ENCODE measurements at regions not wholly inside any gene's neighbourhood (a gene's known extent, or its start where the extent isn't known, plus 50 kb on each side); places are given as distances from the start of the nearest gene placed in this dataset.
"Not testable (repeated sequence)": the region's sequence is repeated elsewhere in the genome, so short reads cannot be mapped to it uniquely, and the experiment has no call there.

- TF ChIP-seq, protein P1, sequence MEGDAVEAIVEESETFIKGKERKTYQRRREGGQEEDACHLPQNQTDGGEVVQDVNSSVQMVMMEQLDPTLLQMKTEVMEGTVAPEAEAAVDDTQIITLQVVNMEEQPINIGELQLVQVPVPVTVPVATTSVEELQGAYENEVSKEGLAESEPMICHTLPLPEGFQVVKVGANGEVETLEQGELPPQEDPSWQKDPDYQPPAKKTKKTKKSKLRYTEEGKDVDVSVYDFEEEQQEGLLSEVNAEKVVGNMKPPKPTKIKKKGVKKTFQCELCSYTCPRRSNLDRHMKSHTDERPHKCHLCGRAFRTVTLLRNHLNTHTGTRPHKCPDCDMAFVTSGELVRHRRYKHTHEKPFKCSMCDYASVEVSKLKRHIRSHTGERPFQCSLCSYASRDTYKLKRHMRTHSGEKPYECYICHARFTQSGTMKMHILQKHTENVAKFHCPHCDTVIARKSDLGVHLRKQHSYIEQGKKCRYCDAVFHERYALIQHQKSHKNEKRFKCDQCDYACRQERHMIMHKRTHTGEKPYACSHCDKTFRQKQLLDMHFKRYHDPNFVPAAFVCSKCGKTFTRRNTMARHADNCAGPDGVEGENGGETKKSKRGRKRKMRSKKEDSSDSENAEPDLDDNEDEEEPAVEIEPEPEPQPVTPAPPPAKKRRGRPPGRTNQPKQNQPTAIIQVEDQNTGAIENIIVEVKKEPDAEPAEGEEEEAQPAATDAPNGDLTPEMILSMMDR (conservative IDR thresholded peaks at IDR 0.05; ENCODE audit: low read depth, low read length): no peak
- peak; percentile 26 for DNase-seq (ENCODE audit: low read depth)
- H3K4me3 ChIP-seq (ENCODE audit: low read depth, low read length): no peak overlapping the region
Observed at GRCh38 chr12:58009405-58010195, 68.2 kb downstream of the ATP23 start.

GRCh38 chr12:58011676-58012075, 70.3 kb downstream of the ATP23 start:
- no peak for DNase-seq (ENCODE audit: low read depth)
- H3K4me3 ChIP-seq (ENCODE audit: low read depth, low read length): no peak overlapping the region
- TF ChIP-seq, protein P1 (conservative IDR thresholded peaks at IDR 0.05; ENCODE audit: low read depth, low read length): no peak

GRCh38 chr12:58022379-58023020, 81.1 kb downstream of the ATP23 start:
- not testable (repeated sequence) for DNase-seq (ENCODE audit: low read depth)

GRCh38 chr12:58025431-58025830, 84.1 kb downstream of the ATP23 start:
- TF ChIP-seq, protein P1 (conservative IDR thresholded peaks at IDR 0.05; ENCODE audit: low read depth, low read length): no peak
- no peak overlapping the region for H3K4me3 ChIP-seq (ENCODE audit: low read depth, low read length)
- no peak for DNase-seq (ENCODE audit: low read depth)

More at GRCh38 chr12:58022379-58023020, 81.1 kb downstream of the ATP23 start:
- H3K4me3 ChIP-seq (ENCODE audit: low read depth, low read length): not testable (repeated sequence)

DNA sequence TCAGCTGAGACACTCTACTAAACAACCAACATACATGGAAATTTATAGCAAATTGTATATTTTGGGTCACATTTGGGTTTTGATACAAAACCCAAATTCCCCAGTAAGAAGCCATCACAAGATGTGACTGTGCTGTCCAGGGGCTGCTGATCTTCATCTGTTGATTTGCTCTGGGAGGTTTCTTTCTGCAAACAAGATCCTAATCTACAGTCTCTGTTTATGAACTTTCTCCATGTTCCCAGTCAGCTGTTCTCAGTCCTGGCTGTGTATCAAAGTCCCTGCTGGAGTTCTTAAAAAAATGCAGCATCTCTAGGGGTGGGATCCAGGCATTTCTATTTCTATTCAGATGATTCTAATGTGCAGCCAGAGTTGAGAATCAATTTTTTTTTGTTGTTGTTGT, 85.1 kb downstream of the ATP23 start:
- TF ChIP-seq, protein P1 (conservative IDR thresholded peaks at IDR 0.05; ENCODE audit: low read depth, low read length): no peak
- peak; percentile 73 for DNase-seq (ENCODE audit: low read depth)
- H3K4me3 ChIP-seq (ENCODE audit: low read depth, low read length): no peak overlapping the region

DNA sequence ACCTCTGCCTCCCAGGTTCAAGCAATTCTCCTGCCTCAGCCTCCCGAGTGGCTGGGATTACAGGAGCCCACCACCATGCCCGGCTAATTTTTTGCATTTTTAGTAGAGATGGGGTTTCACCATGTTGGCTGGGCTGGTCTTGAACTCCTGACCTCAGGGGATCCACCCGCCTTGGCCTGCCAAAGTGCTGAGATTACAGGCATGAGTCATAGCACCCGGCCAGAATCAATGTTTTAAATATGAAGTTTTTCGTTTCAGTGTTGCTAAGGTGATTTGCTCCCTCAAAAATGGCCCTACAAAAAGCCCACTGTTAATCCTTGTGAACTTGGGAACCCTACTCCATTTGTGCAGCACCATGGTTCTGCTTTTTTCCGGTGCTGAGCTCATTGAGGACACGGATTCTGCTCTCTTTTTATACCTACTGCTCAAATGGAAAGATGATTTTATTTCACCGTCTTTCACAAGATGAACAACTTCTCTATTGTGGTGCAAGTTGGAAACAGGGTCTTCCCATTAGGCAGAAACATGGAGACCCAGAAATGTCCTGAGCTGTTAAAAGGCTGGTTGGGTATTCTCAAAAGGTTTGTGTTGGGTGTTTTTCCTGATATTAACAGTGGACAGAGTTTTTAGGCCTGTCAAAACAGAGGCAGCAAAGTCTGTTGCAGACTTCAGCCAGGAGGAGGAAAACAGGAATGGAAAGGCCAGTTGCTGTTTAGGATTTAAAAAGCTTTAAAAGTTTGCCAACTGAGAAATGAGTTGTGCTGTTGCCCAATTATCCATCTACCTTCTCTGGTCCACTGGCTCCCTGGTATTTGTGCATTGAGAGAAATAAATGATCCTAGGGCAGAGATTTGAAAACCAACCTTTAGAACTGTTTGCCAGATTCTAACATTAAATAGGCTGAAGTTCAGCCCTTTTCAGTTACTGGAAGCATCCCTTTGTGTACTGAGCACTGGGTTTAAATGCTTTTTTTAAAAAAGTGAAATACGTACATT, 85.8 kb downstream of the ATP23 start:
- DNase-seq (ENCODE audit: low read depth): peak; percentile 47
- TF ChIP-seq, protein P1 (conservative IDR thresholded peaks at IDR 0.05; ENCODE audit: low read depth, low read length): no peak
- H3K4me3 ChIP-seq (ENCODE audit: low read depth, low read length): no peak overlapping the region

- no peak for DNase-seq (ENCODE audit: low read depth)
- H3K4me3 ChIP-seq (ENCODE audit: low read depth, low read length): no peak overlapping the region
- TF ChIP-seq, protein P1 (conservative IDR thresholded peaks at IDR 0.05; ENCODE audit: low read depth, low read length): no peak
Observed at GRCh38 chr12:58028294-58028693, 86.9 kb downstream of the ATP23 start.
